OCI-LY1 (cell line): ENCODE measurements at regions not wholly inside any gene's neighbourhood (a gene's known extent, or its start where the extent isn't known, plus 50 kb on each side); places are given as distances from the start of the nearest gene placed in this dataset.

Experiments used
- CTCF ChIP-seq: fragments of 200-600 bp; sonication (generic), shearing (Covaris generic); IDR thresholded peaks from 2 replicates; pipeline ENCODE4 v1.5.1; 2017; ENCODE audit warnings: mild to moderate bottlenecking, antibody characterized with exemption, low read length, moderate library complexity, mixed read lengths
- EZH2 ChIP-seq: fragments of 200-600 bp; sonication (generic), shearing (Covaris generic); IDR thresholded peaks from 2 replicates; pipeline ENCODE4 v1.8.0; 2017; ENCODE audit warnings: borderline replicate concordance, mixed run types, mild to moderate bottlenecking, antibody characterized with exemption, low read length, moderate library complexity, mixed read lengths

- TF ChIP-seq EZH2 (no peak), CTCF (no peak)
These were observed 492.3 kb upstream of the PRMT6 start for GRCh38 chr1:106564192-106564591.
